ENCODE measurements at regions not wholly inside any gene's neighbourhood (a gene's known extent, or its start where the extent isn't known, plus 50 kb on each side); places are given as distances from the start of the nearest gene placed in this dataset.

- H3K4me3 ChIP-seq: no peak overlapping the region
- no peak overlapping the region for H3K27ac Mint-ChIP-seq
- no peak for ATAC-seq
Observed at GRCh38 chr2:184371641-184372040, 226.7 kb upstream of the ZNF804A start.

GRCh38 chr2:184372484-184372883 lies 225.8 kb upstream of the ZNF804A start:
- Mint-ChIP-seq H3K4me3 (no peak overlapping the region), H3K4me1 (peaks cover 18% of the 10 kb centered on the region), H3K36me3 (ENCODE audit: low read depth) (no peaks in the 10 kb centered on the region; the same call in 2 of the 3 replicates), H3K9me3 (no peaks in the 10 kb centered on the region), H3K27ac (peak overlapping the region; percentile 78), H3K27me3 (ENCODE audit: insufficient read depth, low read depth, poor library complexity) (no peaks in the 10 kb centered on the region)
- H3K4me1 ChIP-seq (ENCODE audit: insufficient read depth): peaks cover 16% of the 10 kb centered on the region; the same call in 1 of the 2 replicates
- no peaks in the 10 kb centered on the region for H4K20me1 ChIP-seq (replicated peaks; ENCODE audit: insufficient read depth)
- ATAC-seq: peak; percentile 84
- no peaks in the 10 kb centered on the region for H3K9me2 ChIP-seq (ENCODE audit: insufficient read depth)
- H3K36me3 ChIP-seq (ENCODE audit: insufficient read depth): no peaks in the 10 kb centered on the region
- H3K27me3 ChIP-seq (ENCODE audit: insufficient read depth): no peaks in the 10 kb centered on the region
- peak overlapping the region; percentile 12; the same call in 1 of the 2 replicates for H2AFZ ChIP-seq
- peak; percentile 31 for DNase-seq (ENCODE audit: low spot score)
- no peaks in the 10 kb centered on the region for H3F3A ChIP-seq (replicated peaks; ENCODE audit: low read depth)
- no peaks in the 10 kb centered on the region for H3K79me2 ChIP-seq (replicated peaks; ENCODE audit: insufficient read depth)
- H3K4me3 ChIP-seq: no peak overlapping the region
- peak overlapping the region; percentile 45 for H3K4me2 ChIP-seq
- H3K27ac ChIP-seq (ENCODE audit: low read depth): peak overlapping the region; percentile 5; the same call in 1 of the 2 replicates
- TF ChIP-seq ZNF331 (CRISPR knock-in tag; IDR thresholded peaks at IDR 0.05; ENCODE audit: low read depth) (no peak), CTCF (conservative IDR thresholded peaks at IDR 0.05; ENCODE audit: low read depth in 2 of 2) (no peak), JUNB (IDR thresholded peaks at IDR 0.05; ENCODE audit: unreplicated experiment) (no peak), POLR2AphosphoS5 (IDR thresholded peaks at IDR 0.05; ENCODE audit: low read depth) (no peak), CREB1 (CRISPR knock-in tag; IDR thresholded peaks at IDR 0.05; ENCODE audit: low read depth) (no peak), ZNF114 (CRISPR knock-in tag; IDR thresholded peaks at IDR 0.05) (no peak), EZH2phosphoT487 (IDR thresholded peaks at IDR 0.05; ENCODE audit: unreplicated experiment) (no peak), NANOG (IDR thresholded peaks at IDR 0.05; ENCODE audit: borderline replicate concordance) (no peak), EZH2 (IDR thresholded peaks at IDR 0.05; ENCODE audit: low read depth, unreplicated experiment) (no peak), REST (IDR thresholded peaks at IDR 0.05; ENCODE audit: unreplicated experiment) (no peak), STAT1 (IDR thresholded peaks at IDR 0.05; ENCODE audit: unreplicated experiment) (no peak)

More at GRCh38 chr2:184371641-184372040, 226.7 kb upstream of the ZNF804A start:
- no peaks in the 10 kb centered on the region for H3K36me3 ChIP-seq (ENCODE audit: insufficient read depth)
- H3K27me3 ChIP-seq (ENCODE audit: insufficient read depth): no peaks in the 10 kb centered on the region
- no peaks in the 10 kb centered on the region for H4K20me1 ChIP-seq (replicated peaks; ENCODE audit: insufficient read depth)
- no peak overlapping the region for H3K4me3 Mint-ChIP-seq
- no peaks in the 10 kb centered on the region for H3K79me2 ChIP-seq (replicated peaks; ENCODE audit: insufficient read depth)
- no peak overlapping the region for H3K27ac ChIP-seq (ENCODE audit: low read depth)
- peaks cover 16% of the 10 kb centered on the region; the same call in 1 of the 2 replicates for H3K4me1 ChIP-seq (ENCODE audit: insufficient read depth)
- H3K4me1 Mint-ChIP-seq: peaks cover 18% of the 10 kb centered on the region
- no peaks in the 10 kb centered on the region for H3K9me2 ChIP-seq (ENCODE audit: insufficient read depth)
- no peak for DNase-seq (ENCODE audit: low spot score)
- H2AFZ ChIP-seq: no peak overlapping the region
- no peak for TF ChIP-seq POLR2AphosphoS5 (IDR thresholded peaks at IDR 0.05; ENCODE audit: low read depth)
- H3F3A ChIP-seq (replicated peaks; ENCODE audit: low read depth): no peaks in the 10 kb centered on the region
- H3K36me3 Mint-ChIP-seq (ENCODE audit: low read depth): no peaks in the 10 kb centered on the region; the same call in 2 of the 3 replicates
- H3K27me3 Mint-ChIP-seq (ENCODE audit: insufficient read depth, low read depth, poor library complexity): no peaks in the 10 kb centered on the region
- no peaks in the 10 kb centered on the region for H3K9me3 Mint-ChIP-seq
- H3K4me2 ChIP-seq: no peak overlapping the region

Measured in GM23338 (cell line).